Activated T-cell treated with anti-CD3 and anti-CD28 coated beads, Interleukin-2, amount 50 U/mL, for 4 hours (primary cell): ENCODE measurements at regions not wholly inside any gene's neighbourhood (a gene's known extent, or its start where the extent isn't known, plus 50 kb on each side); places are given as distances from the start of the nearest gene placed in this dataset.
"Not testable (repeated sequence)": the region's sequence is repeated elsewhere in the genome, so short reads cannot be mapped to it uniquely, and the experiment has no call there.

Experiments
- ATAC-seq, 2 donors: fragments of 200-7000 bp; cut with Tn5 transposase; one replicate each; pipeline ENCODE4 v1.10.0; 2021
- DNase-seq: peaks from one replicate; pipeline ENCODE4 v3.0.0-alpha.2; 2020
- H3K27me3 Mint-ChIP-seq: one replicate; pipeline ENCODE4 v1.8.0; 2021; ENCODE audit warnings: low read depth, mixed read lengths
- H3K36me3 Mint-ChIP-seq: one replicate; pipeline ENCODE4 v1.8.0; 2022; ENCODE audit warnings: mixed read lengths; ENCODE audit not compliant: insufficient read depth
- H3K4me1 Mint-ChIP-seq: one replicate; pipeline ENCODE4 v1.8.0; 2021; ENCODE audit warnings: low read depth, mixed read lengths
- H3K4me3 Mint-ChIP-seq: one replicate; pipeline ENCODE4 v1.8.0; 2021; ENCODE audit warnings: mild to moderate bottlenecking, moderate library complexity, mixed read lengths
- H3K9me3 Mint-ChIP-seq: one replicate; pipeline ENCODE4 v1.8.0; 2021; ENCODE audit warnings: mixed read lengths

DNA sequence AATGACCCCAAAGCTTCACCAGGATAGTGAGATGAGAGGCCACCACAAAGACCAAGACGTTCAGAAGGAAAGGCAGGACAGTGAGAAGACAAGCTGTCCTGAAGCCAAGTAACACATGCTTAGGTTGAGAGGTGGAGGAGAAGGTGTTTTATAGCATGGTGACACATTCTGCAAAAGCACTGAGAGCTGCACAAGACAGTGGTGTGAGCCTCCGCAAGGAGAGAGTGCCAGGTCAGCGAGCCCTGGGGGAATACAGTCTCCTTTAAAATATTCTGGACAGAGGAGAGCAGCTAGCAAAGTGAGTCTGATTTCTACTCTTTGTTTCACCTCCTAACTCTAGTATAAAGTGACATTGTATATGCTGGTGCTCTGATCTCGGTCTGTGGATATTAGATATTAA is 68.0 kb upstream of the VKORC1L1 start:
- H3K36me3 Mint-ChIP-seq = peaks cover 3% of the 10 kb centered on the region

DNA sequence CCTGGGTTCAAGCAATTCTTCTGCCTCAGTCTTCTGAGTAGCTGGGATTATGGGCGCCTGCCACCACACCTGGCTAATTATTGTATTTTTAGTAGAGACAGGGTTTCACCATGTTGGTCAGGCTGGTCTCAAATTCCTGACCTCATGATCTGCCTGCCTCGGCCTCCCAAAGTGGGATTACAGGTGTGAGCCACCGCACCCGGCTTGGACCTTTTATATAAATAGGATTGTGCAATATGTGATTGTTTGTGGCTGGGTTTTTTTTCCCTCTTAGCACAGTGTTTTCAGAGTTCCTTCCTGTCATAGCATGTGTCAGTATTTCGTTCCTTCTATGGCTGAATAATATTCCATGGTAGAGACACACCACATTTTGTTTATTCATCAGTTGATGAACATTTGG is 65.8 kb upstream of the VKORC1L1 start:
- H3K9me3 Mint-ChIP-seq, ATAC-seq, H3K4me1 Mint-ChIP-seq, H3K4me3 Mint-ChIP-seq, DNase-seq, H3K36me3 Mint-ChIP-seq, H3K27me3 Mint-ChIP-seq: not testable (repeated sequence)

More for the DNA sequence above, 68.0 kb upstream of the VKORC1L1 start:
- Mint-ChIP-seq H3K9me3 (peaks cover 4% of the 10 kb centered on the region), H3K27me3 (no peaks in the 10 kb centered on the region), H3K4me1 (no peaks in the 10 kb centered on the region), H3K4me3 (no peak overlapping the region)
- ATAC-seq (no peak), DNase-seq (no peak)

DNA sequence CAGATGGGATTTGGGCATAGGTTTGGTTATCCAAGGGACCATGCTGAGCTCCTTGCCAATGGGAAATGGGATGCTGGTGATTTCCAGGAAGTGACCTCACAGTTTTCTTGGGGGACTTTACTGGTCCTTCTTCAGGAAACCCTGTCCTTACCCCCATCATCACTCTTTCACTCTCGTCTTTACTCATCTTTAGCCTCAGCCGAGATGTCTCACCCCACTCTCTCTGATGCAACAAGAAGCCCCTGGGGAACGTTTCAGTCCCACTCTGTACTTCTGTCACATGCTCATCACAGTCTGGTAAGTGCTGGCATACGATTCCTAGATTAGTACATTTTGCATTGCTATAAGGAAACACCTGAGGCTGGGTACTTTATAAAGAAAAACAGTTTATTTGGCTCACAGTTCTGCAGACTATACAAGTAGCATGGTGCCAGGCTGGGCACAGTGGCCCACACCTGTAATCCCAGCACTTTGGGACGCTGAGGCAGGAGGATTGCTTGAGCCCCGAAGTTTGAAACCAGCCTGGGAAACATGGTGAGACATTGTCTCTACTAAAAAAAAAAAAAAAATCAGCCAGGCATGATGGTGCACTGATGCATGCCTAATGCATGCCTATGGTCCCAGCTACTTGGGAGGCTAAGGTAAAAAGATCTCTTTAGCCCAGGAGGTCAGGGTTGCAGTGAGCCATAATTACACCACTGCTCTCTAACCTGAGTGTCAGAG is 63.5 kb upstream of the VKORC1L1 start:
- Mint-ChIP-seq H3K36me3 (peaks cover 3% of the 10 kb centered on the region), H3K27me3 (no peaks in the 10 kb centered on the region), H3K4me3 (no peak overlapping the region), H3K9me3 (peaks cover 4% of the 10 kb centered on the region), H3K4me1 (no peaks in the 10 kb centered on the region)
- DNase-seq = no peak
- no peak for ATAC-seq

DNA sequence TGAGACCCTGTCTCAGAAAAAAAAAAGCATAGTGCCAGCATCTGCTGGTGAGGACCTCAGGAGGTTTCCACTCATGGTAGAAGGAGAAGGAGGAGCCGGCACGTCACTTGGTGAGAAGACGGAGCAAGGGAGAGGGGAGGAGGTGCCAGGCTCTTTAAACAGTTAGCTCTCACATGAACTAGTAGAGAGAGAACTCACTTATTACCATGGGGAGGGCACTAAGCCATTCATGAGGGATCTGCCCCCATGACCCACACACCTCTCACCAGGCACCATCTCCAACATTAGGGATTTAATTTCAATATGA is 62.9 kb upstream of the VKORC1L1 start:
- H3K9me3 Mint-ChIP-seq = peaks cover 4% of the 10 kb centered on the region
- no peak overlapping the region for H3K4me3 Mint-ChIP-seq
- peaks cover 5% of the 10 kb centered on the region for H3K36me3 Mint-ChIP-seq
- ATAC-seq (no peak), DNase-seq (no peak)
- no peaks in the 10 kb centered on the region for H3K27me3 Mint-ChIP-seq
- no peaks in the 10 kb centered on the region for H3K4me1 Mint-ChIP-seq

DNA sequence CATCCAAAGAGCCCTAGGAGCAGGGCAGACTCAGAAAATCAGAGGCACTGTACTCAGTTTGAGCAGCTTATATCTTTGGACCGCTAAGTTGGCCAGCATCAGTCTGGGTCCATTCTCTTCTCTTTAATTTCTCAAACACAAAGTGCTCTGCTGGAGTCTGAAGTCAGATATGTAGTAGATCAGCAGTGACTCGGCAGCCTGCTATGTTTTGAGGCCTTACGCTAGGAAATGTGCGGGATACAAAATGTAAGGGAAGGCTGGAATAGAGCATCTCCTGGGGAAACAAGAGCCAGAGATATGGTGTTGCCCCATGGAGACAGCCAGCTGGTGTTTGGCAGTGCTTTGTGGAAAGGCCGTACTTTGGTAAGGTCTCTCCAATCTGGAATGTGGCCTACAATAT is 60.6 kb upstream of the VKORC1L1 start:
- no peaks in the 10 kb centered on the region for H3K27me3 Mint-ChIP-seq
- no peaks in the 10 kb centered on the region for H3K4me1 Mint-ChIP-seq
- peaks cover 5% of the 10 kb centered on the region for H3K36me3 Mint-ChIP-seq
- DNase-seq (no peak), ATAC-seq (no peak)
- no peak overlapping the region for H3K4me3 Mint-ChIP-seq
- peaks cover 4% of the 10 kb centered on the region for H3K9me3 Mint-ChIP-seq

DNA sequence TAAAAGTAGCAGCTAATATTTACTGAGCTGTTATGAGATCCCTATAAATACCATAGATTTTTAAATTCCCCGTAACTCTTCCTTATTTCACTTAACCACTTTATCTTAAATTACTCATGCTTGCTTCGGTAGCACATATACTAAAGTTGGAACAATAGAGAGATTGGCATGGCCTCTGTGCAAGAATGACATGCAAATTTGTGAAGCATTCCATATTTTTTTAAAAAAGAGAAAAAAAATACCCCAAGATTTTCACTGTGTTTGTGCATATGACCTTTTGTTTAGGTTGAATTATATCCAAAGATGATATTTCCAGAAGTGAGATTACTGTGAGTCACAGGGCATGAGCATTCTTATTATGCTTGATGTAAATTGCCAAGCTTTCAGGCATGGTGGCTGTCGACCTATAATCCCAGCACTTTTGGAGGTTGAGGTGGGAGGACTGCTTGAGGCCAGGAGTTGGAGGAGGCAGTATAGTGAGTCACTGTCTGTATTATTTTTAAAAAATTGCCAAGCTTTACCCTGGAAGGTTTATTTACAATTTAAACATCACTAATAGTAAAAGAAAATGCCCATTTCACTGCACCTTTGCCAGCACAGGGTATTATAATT is 58.2 kb upstream of the VKORC1L1 start:
- ATAC-seq, DNase-seq, H3K36me3 Mint-ChIP-seq, H3K27me3 Mint-ChIP-seq, H3K4me1 Mint-ChIP-seq, H3K4me3 Mint-ChIP-seq, H3K9me3 Mint-ChIP-seq: not testable (repeated sequence)

DNA sequence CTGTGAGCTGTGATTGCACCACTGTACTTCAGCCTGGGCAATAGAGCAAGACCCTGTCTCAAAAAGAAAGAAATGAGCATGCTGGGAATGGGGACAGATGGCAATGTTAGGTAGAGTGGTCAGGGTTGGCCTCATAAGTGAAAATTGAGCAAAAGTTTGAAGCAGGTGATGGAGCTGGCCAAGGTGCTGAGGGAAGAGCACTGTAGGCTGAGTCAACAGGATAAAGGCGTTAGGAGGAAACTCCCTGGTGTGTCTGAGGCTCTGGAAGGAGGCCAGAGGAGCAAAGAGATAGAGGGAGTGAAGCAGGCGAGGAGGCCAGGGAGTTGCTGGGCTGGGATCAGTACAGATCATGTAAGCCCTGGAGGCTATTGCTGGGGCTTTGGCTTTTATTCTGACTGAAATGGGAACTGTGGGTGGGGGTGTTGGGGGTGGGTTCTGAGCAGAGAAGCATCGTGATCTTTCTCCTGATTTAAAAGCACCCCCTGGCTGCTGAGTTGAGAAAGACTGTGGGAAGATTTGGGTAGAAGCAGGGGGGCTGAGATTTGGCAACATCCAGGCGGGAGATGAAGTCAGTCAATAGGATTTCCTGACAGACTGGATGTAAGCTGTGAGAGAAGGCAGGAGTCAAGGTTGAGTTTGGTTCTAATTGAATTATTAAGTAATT is 52.5 kb upstream of the VKORC1L1 start:
- H3K27me3 Mint-ChIP-seq = no peaks in the 10 kb centered on the region
- no peaks in the 10 kb centered on the region for H3K9me3 Mint-ChIP-seq
- ATAC-seq = no peak
- no peak overlapping the region for H3K4me3 Mint-ChIP-seq
- DNase-seq = no peak
- H3K4me1 Mint-ChIP-seq = no peaks in the 10 kb centered on the region
- H3K36me3 Mint-ChIP-seq = peaks cover 2% of the 10 kb centered on the region
